Pancreas (tissue), 10 donors: ENCODE measurements at regions not wholly inside any gene's neighbourhood (a gene's known extent, or its start where the extent isn't known, plus 50 kb on each side); places are given as distances from the start of the nearest gene placed in this dataset.

Experiments
- ATAC-seq, 4 donors: fragments of 200-7000 bp; cut with Tn5 transposase; one replicate each; pipeline versions ENCODE4 v1.8.0 to v1.9.1; 2020; ENCODE audit warnings: mild to moderate bottlenecking in 4 of 4, moderate library complexity in 4 of 4
- DNase-seq, 6 donors: peaks; one replicate each; pipeline ENCODE4 v3.0.0-alpha.2; 2020
- FAIRE-seq: peaks from 2 replicates; lab custom pipeline; 2012; peaks lifted over from hg19 to GRCh38; lab: Jason Lieb, UNC
- H3K27ac ChIP-seq, 4 donors: fragments of 200-600 bp; sonication (generic); 1 replicate in 3 of 4; 2 replicates in 1 of 4; pipeline versions ENCODE4 v1.5.0 to v1.8.0; 2020
- H3K27me3 ChIP-seq, 4 donors: fragments of 200-600 bp; one replicate each; pipeline ENCODE4 v1.8.0; 2021
- H3K36me3 ChIP-seq, 3 donors: fragments of 200-600 bp; sonication (generic) in 1 of 3; one replicate each; pipeline versions ENCODE4 v1.5.0 to v1.8.0; 2020 to 2021
- H3K4me1 ChIP-seq, 3 donors: fragments of 200-600 bp; one replicate each; pipeline ENCODE4 v1.8.0; 2021
- H3K4me3 ChIP-seq, 4 donors: fragments of 200-600 bp; sonication (generic) in 2 of 4; one replicate each; pipeline versions ENCODE4 v1.5.0 to v1.8.0; 2020 to 2021
- H3K9me3 ChIP-seq, 4 donors: fragments of 200-600 bp; one replicate each; pipeline ENCODE4 v1.8.0; 2021
- WGBS, 2 donors: extraction: QIAGEN DNeasy Blood & Tissue Kit; methylation state at CpG; one replicate each; pipeline ENCODE4 v1.1.7; 2013; 5-methylcytosine and 5-hydroxymethylcytosine counted together
- intact Hi-C, 3 donors: fragments of 100-400 bp; cut with DNase I; formaldehyde crosslinking; loops; one replicate each; pipeline versions ENCODE4 v1.11.1 to v1.14.2; 2022
- TF ChIP-seq, protein P1 (sequence below), 4 donors: fragments of 200-600 bp; sonication (generic) in 3 of 4; IDR thresholded peaks; one replicate each; pipeline versions ENCODE4 v1.5.0 to v1.8.0; 2021; ENCODE audit warnings: antibody characterized with exemption in 4 of 4
- donor health status: healthy with polysubstance abuse.
- donor health status: DM: no; HTN: no; CAD: no; lungs with moderate emphysema.
- donor health status: DM: no; HTN: no; CAD: no.
- donor health status: control.
- donor health status: control.
- donor health status: Bipolar disorder and iron deficiency.
- donor health status: DM: yes; HTN: yes; CAD: no.
- donor health status: DM: no; HTN: no; CAD: no.
- donor health status: DM: no; HTN: no; CAD: no.
- donor health status: DM: yes; HTN: yes; CAD: no.

DNA sequence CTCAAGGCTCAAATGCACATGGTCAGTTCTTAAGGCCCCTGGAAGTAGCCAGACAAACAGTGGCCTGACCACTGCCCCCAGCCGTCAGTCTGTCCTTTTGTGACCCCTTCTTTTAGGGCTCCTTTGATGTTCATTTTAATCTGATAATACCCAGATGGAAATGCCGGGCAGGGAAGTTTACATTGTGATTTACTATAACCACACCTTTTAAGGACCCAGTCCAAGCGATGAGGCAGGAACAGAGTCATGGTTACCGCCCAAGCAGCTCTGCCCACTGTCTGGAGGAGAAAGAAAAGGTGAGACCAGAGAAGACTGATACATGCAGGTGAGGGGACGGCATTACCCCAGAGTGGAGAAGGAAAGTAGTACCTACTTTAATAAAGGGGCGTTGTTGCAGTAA lies 110.6 kb downstream of the PLEKHG1 start:
- no peak for DNase-seq
- Histone ChIP-seq H3K4me1 (peaks cover 0 to 4% (median 0%) of the 10 kb centered on the region in 3 donors), H3K36me3 (no peaks in the 10 kb centered on the region), H3K27ac (no peak overlapping the region), H3K9me3 (no peaks in the 10 kb centered on the region), H3K27me3 (no peaks in the 10 kb centered on the region), H3K4me3 (no peak overlapping the region)
- TF ChIP-seq, protein P1, sequence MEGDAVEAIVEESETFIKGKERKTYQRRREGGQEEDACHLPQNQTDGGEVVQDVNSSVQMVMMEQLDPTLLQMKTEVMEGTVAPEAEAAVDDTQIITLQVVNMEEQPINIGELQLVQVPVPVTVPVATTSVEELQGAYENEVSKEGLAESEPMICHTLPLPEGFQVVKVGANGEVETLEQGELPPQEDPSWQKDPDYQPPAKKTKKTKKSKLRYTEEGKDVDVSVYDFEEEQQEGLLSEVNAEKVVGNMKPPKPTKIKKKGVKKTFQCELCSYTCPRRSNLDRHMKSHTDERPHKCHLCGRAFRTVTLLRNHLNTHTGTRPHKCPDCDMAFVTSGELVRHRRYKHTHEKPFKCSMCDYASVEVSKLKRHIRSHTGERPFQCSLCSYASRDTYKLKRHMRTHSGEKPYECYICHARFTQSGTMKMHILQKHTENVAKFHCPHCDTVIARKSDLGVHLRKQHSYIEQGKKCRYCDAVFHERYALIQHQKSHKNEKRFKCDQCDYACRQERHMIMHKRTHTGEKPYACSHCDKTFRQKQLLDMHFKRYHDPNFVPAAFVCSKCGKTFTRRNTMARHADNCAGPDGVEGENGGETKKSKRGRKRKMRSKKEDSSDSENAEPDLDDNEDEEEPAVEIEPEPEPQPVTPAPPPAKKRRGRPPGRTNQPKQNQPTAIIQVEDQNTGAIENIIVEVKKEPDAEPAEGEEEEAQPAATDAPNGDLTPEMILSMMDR (IDR thresholded peaks at IDR 0.05): no peak
- intact Hi-C loops: no loop called here
- no peak for ATAC-seq
- FAIRE-seq: no peak
- WGBS, 2 donors: 68 to 83% methylated on average over 6 of the region's 6 CpGs

DNA sequence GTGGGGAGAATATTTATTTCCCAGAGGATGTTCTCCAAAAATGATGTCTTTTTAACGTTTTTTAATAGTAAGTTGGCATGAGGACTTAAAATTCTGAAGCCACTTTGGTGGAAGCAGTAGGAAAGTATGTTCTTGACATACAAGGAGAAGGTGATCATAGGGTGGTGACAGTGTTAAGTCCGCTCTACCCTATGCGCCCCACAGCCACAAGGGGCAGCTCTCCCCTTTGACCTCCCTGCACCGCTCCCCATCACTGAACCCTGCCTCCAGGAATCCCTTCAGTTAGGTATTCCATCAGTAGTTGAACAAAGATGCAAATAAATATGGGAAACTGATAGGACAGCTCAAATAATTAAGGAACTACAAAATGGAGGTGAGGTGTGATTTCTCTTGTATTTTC lies 111.4 kb downstream of the PLEKHG1 start:
- Histone ChIP-seq H3K36me3 (no peaks in the 10 kb centered on the region), H3K27me3 (no peaks in the 10 kb centered on the region), H3K4me1 (peaks cover 0 to 4% (median 0%) of the 10 kb centered on the region in 3 donors), H3K27ac (no peak overlapping the region), H3K4me3 (no peak overlapping the region), H3K9me3 (no peaks in the 10 kb centered on the region)
- DNase-seq: no peak
- TF ChIP-seq, protein P1 (IDR thresholded peaks at IDR 0.05): no peak
- intact Hi-C loops: no loop called here
- ATAC-seq: no peak
- FAIRE-seq: no peak
- 78 to 79% methylated on average over 4 of the region's 4 CpGs for WGBS, 2 donors

DNA sequence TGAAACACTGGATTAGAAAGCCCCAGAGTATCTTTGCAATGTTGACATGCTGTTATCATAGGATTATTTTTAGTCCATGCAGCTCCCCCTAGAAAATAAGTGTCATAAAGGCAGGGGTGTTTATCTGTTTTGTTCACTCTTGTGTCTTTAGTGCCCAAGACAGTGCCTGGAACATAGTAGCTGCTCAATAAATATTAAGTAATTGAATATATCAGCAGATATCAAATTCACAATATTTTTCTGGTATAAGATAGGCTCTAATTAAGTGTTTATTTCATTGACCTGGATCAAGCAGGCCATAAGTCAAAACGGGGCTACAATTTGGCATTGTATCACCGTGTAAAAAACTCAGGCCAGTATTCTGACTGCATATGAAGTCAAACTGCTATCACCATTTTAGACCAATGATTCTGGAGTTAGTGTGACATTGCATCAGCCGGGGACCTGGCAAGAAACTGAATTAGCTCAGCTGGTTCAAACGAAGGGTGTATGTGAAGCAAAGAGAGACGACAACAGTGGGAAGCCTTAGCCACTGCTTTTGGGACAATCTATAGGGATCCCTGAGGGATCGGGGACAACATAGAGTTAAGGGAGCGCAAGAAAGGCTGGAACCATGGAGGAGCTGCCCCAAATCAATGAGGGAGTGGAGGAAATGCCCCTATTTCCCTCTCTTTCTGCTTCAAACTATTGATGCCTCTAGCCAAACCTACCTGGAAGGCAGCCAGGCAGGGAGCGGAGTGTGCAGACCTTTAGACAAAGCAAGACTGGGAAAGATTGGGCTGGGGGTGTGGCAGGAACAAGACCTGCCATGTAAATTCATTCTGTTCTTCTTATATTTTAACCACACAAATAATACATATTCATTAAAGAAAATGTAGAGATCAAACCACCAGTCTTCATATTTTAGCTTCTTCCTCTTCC lies 112.2 kb downstream of the PLEKHG1 start:
- no peak overlapping the region for H3K27ac ChIP-seq
- TF ChIP-seq, protein P1 (IDR thresholded peaks at IDR 0.05): no peak
- ATAC-seq (peak in 1 of 4 donors; percentile 14), FAIRE-seq (no peak), DNase-seq (peak in 2 of 6 donors; percentile 16 to 33)
- peaks cover 0 to 4% (median 0%) of the 10 kb centered on the region in 3 donors for H3K4me1 ChIP-seq
- no peaks in the 10 kb centered on the region for H3K27me3 ChIP-seq
- H3K36me3 ChIP-seq: no peaks in the 10 kb centered on the region
- H3K9me3 ChIP-seq: no peaks in the 10 kb centered on the region
- no peak overlapping the region for H3K4me3 ChIP-seq
- WGBS, 2 donors: 66 to 71% methylated on average over 8 of the region's 8 CpGs
- intact Hi-C loops: no loop called here

DNA sequence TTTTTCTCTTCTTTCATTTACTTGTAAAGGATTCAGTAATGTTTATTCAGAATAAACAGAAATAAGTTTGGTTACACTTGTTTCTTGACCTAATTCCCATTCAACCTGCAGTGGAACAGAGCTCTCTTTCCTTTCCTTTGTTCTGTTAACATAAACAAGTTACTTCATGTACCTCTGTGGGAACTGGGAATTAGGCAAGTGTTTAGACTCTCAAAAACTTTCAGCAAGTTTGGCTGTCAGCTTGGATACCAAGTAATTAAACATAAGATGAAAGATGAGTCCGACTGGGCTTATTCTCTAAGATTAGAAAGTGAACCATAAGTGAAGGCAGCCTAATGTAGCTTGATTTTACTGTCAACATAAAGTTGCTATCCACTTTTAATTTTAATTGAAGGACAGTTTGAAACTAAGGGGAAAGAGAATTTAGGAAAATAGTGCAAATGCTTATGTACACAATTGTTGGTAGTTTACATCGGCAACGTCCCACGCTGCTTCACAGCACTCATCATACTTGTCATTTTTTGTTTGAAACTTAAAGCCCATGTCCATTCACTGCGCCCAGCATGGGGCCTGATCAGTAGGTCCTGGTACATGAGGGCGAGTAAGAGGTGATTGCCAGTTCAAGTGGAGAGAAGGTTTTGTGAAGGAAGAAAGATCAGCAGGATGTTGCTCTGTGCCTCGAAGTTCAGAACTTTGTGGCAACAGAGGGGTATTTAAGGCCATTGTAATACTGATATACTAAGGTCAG lies 113.0 kb downstream of the PLEKHG1 start:
- intact Hi-C loops: no loop called here
- TF ChIP-seq, protein P1 (IDR thresholded peaks at IDR 0.05): no peak
- no peaks in the 10 kb centered on the region for H3K36me3 ChIP-seq
- H3K27me3 ChIP-seq: no peaks in the 10 kb centered on the region
- no peak for ATAC-seq
- H3K27ac ChIP-seq: no peak overlapping the region
- WGBS, 2 donors: 79 to 80% methylated on average over 7 of the region's 7 CpGs
- H3K4me3 ChIP-seq: no peak overlapping the region
- DNase-seq: no peak
- no peaks in the 10 kb centered on the region for H3K9me3 ChIP-seq
- FAIRE-seq: no peak
- peaks cover 0 to 4% (median 0%) of the 10 kb centered on the region in 3 donors for H3K4me1 ChIP-seq
